HUES48 (cell line): ENCODE measurements at regions not wholly inside any gene's neighbourhood (a gene's known extent, or its start where the extent isn't known, plus 50 kb on each side); places are given as distances from the start of the nearest gene placed in this dataset.

Source experiments
- H3K27ac ChIP-seq: one replicate; pipeline ENCODE4 v1.7.0; 2013; ENCODE audit warnings: low read depth, low read length, inconsistent platforms
- H3K27me3 ChIP-seq: 2 replicates; pipeline ENCODE4 v1.6.1; 2013; ENCODE audit warnings: mild to moderate bottlenecking, low read length; ENCODE audit not compliant: control insufficient read depth, insufficient read depth
- H3K36me3 ChIP-seq: 2 replicates; pipeline ENCODE4 v1.6.1; 2013; ENCODE audit warnings: low read length; ENCODE audit not compliant: control insufficient read depth, insufficient read depth
- H3K4me1 ChIP-seq: 2 replicates; pipeline ENCODE4 v1.6.1; 2013; ENCODE audit warnings: mild to moderate bottlenecking, low read length; ENCODE audit not compliant: control insufficient read depth, insufficient read depth
- H3K4me3 ChIP-seq: 2 replicates; pipeline ENCODE4 v1.5.1; 2013; ENCODE audit warnings: mild to moderate bottlenecking, low read depth, low read length
- H3K9ac ChIP-seq: 2 replicates; pipeline ENCODE4 v1.6.1; 2013; ENCODE audit warnings: mild to moderate bottlenecking, low read depth, low read length, moderate library complexity
- H3K9me3 ChIP-seq: 2 replicates; pipeline ENCODE4 v1.6.1; 2013; ENCODE audit warnings: low read length; ENCODE audit not compliant: control insufficient read depth, insufficient read depth

- Histone ChIP-seq H3K9me3 (no peaks in the 10 kb centered on the region), H3K27me3 (no peaks in the 10 kb centered on the region), H3K27ac (no peak overlapping the region), H3K4me3 (no peak overlapping the region), H3K9ac (no peak overlapping the region), H3K4me1 (no peaks in the 10 kb centered on the region), H3K36me3 (no peaks in the 10 kb centered on the region)
Observed at GRCh38 chr4:14952352-14952751, 49.9 kb upstream of the CPEB2 start.
